Suppressor macrophage treated with lipopolysaccharide for 1 hour (primary cell): ENCODE measurements at regions not wholly inside any gene's neighbourhood (a gene's known extent, or its start where the extent isn't known, plus 50 kb on each side); places are given as distances from the start of the nearest gene placed in this dataset.

ENCODE experiments used
- DNase-seq, 3 donors: peaks; one replicate each; pipeline ENCODE4 v3.0.0-alpha.2; 2020 to 2022

DNA sequence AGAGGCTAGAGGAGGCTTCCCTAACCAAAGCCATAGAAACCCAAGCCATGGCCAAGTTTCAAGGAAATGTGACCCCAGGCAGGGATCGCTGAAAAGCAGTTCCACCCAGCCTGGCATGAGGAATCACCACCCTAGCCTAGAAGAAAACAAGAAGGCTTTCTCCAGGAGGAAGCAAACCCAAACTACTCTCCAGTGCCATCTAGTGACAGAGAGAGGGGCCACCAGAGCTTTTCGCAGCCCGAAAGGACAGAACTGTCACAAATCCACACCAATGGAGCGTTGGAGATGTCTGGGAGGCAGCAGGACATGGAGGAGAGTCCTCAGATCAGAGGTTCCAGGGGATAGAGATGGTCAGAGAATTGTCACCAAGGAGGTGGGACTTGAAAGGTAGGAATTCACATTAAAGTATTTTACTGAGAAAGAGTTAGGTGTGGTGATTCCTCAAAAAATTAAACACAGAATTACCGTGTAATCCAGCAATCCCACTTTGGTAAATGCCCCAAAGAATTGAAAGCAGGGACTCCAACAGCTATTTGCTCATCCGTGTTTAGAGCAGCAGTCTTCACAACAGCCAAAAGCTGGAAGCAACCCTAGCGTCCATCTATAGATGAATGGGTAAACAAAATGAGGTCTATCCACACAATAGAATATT lies 67.3 kb upstream of the NUP50 start:
- peak; percentile 76 to 83 (median 78) for DNase-seq

DNA sequence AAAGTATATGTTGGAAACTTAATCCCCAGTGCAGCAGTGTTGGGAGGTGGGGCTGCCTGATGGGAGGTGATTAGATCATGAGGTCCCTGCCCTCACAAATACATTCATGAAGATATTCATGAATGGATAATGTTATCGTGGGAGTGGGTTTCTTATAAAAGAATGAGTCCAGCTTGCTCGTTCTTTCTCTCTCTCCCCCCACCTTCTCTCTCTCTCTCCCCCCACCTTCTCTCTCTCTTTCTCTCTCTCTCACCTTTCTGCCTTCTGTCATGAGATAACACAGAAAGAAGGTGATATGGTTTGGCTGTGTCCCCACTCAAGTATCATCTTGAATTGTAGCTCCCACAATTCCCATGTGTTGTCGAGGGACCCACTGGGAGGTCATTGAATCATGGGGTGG lies 66.7 kb upstream of the NUP50 start:
- no peak for DNase-seq

- DNase-seq: no peak
These were observed 65.7 kb upstream of the NUP50 start for GRCh38 chr22:45098056-45098455.

GRCh38 chr22:45099961-45100360 lies 63.8 kb upstream of the NUP50 start:
- DNase-seq: no peak

DNA sequence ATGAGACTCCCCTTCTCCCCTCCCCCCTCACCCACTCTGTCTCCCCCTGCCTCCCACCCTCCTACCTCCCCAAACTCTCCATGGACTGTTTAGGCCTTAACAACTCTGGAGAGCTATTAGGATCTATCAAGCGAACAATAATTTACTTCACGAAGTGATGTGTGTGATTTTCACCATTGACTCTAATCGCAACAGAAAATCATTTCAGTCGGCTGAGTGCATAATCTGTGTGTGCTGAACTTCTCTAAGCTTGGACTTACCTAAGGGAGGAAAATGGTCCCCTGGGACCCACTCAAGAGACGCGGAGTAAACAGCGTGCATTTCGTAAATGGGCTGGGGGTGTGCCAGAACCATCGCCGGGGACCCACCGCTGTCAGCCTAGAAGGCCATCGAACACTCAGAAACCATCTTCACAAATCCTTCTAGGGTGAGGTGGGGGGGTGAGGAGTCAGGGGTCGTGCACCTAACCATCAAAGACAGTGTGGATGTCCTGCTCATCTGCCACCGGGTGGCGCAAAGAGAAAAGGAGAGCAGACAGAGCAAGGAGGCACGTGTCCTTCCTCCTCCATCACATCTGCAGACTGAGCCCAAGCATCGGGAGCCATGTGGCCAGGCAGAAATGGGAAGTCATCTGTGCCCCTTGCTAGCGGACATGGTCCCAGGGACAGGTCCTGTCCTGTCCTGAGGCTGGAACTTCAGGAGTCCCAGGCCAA lies 62.1 kb upstream of the NUP50 start:
- peak; percentile 85 to 88 (median 87) for DNase-seq

DNA sequence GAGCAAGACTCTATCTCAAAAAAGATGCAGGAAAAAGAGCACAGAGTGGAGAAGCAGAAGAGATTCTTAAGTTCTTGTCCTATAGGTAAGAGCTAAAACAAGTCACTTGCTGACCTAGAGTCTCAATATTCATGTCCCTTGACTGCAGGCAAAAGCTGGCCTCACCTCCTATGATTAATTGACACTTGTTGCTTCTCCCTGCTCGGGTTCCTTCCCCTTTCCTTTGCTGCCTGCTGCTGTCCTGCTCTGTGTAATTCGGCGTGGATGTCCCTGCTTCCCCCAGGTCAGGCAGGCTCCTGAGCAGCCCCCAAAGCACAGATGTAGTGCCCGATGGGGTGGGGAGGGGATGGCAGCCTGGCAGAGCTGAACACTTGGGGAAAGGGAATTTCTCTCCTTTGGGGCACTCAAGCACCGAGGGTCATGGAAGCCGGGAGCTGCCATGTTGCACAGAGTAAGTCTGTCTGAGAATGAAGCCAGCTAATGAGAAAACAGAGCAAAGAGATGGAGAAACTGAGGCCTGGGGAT lies 60.8 kb upstream of the NUP50 start:
- peak; percentile 44 to 55 (median 46) for DNase-seq

DNA sequence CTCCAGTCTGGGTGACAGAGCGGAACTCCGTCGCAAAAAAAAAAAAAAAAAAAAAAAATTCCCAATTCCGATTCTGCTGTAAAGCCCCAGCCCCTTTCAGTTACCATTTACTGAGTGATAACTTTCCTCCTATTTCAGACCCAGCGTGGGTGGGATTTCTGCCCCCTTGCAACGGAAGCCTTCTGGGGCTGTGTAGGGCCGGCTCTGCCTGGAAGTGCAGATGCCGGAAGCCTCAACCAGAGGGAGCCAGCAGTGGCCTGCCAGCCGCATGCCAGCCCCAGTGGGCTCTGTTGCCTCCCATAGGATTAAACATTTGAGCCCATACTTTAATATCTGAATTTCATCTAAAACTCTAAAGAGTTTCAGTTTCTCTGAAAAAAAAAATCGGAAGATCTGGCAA lies 60.0 kb upstream of the NUP50 start:
- DNase-seq: no peak

DNA sequence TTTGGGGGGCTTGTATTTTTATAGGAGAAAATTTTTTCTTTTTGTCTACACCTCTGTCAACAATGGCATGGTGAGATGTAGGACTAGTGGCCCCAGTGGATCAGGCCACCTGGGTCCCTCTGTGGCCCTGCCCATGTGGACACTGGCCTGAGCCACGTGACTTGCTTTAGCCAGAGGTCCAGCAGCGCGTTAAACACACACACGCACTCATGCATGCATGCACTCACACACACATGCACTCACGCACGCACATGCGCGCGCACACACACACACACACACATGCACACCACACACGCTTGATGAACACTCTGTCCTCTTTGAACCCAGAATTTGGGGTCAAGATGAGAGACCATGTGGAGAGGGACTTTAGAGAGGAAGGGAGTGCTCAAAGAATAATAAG lies 59.4 kb upstream of the NUP50 start:
- DNase-seq: no peak

DNA sequence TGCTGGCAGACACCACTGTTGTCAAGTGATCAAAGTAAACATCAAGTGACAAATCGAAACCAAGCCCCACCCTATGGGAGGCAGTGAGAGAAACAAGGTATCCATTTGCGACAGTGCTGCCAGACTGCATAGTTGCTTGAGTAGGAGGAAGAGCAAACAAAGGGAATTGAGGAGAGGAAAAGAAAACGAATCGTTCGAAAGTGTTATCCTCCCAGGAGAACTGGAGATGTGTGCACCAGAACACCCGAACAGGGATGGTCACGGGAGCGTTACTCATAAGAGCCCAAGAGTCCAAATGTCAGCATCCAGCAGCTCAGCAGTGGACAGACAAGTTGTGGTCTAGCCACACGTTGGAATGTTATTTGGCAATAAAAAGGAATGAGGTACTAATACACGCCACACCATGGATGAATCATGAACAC lies 58.4 kb upstream of the NUP50 start:
- peak in 1 of 3 donors; percentile 58 for DNase-seq

- DNase-seq: no peak
These were observed 56.1 kb upstream of the NUP50 start for GRCh38 chr22:45107671-45108070.

- no peak for DNase-seq
These were observed 51.4 kb upstream of the NUP50 start for GRCh38 chr22:45112136-45112879.
